Activated T-cell treated with anti-CD3 and anti-CD28 coated beads, Interleukin-2, amount 50 U/mL, for 24 hours (primary cell): ENCODE measurements at regions not wholly inside any gene's neighbourhood (a gene's known extent, or its start where the extent isn't known, plus 50 kb on each side); places are given as distances from the start of the nearest gene placed in this dataset.

Experiments
- DNase-seq: peaks from one replicate; pipeline ENCODE4 v3.0.0-alpha.2; 2020
- H3K27ac Mint-ChIP-seq: 2 replicates; pipeline ENCODE4 v1.8.0; 2020; ENCODE audit warnings: mild to moderate bottlenecking, mixed read lengths
- H3K27me3 Mint-ChIP-seq: 2 replicates; pipeline ENCODE4 v1.8.0; 2020; ENCODE audit warnings: mixed read lengths
- H3K36me3 Mint-ChIP-seq: 2 replicates; pipeline ENCODE4 v1.8.0; 2020; ENCODE audit warnings: low read depth, mixed read lengths
- H3K4me1 Mint-ChIP-seq: 2 replicates; pipeline ENCODE4 v1.8.0; 2020; ENCODE audit warnings: low read depth, mixed read lengths
- H3K4me3 Mint-ChIP-seq: 2 replicates; pipeline ENCODE4 v1.8.0; 2020; ENCODE audit warnings: mild to moderate bottlenecking, moderate library complexity, mixed read lengths
- H3K9me3 Mint-ChIP-seq: 2 replicates; pipeline ENCODE4 v1.8.0; 2020; ENCODE audit warnings: mixed read lengths

DNA sequence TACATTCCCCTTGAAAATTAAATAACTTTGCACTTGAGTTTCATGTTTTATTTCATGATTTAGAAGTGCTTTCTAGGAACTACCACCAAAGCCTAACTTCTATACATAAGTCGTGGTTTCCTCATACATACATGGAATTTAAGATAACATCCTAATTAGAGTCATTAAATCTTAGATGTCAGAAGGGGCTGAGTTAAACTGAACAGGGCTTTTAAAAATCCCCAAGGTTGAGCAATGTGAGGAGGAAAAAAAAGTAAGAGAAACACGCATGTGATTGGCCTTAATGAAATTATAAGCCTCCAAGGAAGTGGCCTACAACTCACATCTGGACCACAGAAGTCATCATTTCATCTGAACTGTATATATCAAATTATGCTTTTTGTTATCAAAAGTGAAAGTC lies 303.1 kb upstream of the SEMA6D start:
- DNase-seq = no peak
- Mint-ChIP-seq H3K9me3 (no peaks in the 10 kb centered on the region), H3K27ac (no peak overlapping the region), H3K36me3 (no peaks in the 10 kb centered on the region), H3K27me3 (no peaks in the 10 kb centered on the region), H3K4me1 (no peaks in the 10 kb centered on the region), H3K4me3 (no peak overlapping the region)

DNA sequence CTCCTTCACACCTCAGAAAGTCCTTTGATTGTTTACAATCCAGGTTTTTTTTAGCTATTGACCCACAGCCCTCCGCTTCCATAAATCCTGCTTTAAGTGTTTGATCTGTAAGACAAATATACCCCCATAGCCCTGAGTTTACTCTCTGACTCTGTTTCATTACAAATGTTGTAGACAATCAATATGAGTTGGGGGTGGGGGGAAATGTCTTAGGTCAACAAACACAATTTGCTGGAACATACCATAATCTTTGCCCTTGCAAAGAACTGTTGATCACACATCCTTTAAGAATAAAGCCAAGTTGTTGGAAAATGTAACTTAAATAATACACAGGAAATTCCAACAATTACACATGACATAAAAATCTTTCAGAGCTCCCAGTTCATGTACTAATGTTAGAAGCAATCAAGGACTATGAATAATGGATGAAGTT lies 301.8 kb upstream of the SEMA6D start:
- no peak for DNase-seq
- Mint-ChIP-seq H3K27ac (no peak overlapping the region), H3K27me3 (no peaks in the 10 kb centered on the region), H3K4me3 (no peak overlapping the region), H3K9me3 (no peaks in the 10 kb centered on the region), H3K36me3 (no peaks in the 10 kb centered on the region), H3K4me1 (no peaks in the 10 kb centered on the region)

- H3K36me3 Mint-ChIP-seq = no peaks in the 10 kb centered on the region
- no peak overlapping the region for H3K4me3 Mint-ChIP-seq
- no peak for DNase-seq
- no peak overlapping the region for H3K27ac Mint-ChIP-seq
- H3K9me3 Mint-ChIP-seq = no peaks in the 10 kb centered on the region
- no peaks in the 10 kb centered on the region for H3K4me1 Mint-ChIP-seq
- no peaks in the 10 kb centered on the region for H3K27me3 Mint-ChIP-seq
Measured at GRCh38 chr15:47422881-47423665, 294.2 kb upstream of the SEMA6D start.

DNA sequence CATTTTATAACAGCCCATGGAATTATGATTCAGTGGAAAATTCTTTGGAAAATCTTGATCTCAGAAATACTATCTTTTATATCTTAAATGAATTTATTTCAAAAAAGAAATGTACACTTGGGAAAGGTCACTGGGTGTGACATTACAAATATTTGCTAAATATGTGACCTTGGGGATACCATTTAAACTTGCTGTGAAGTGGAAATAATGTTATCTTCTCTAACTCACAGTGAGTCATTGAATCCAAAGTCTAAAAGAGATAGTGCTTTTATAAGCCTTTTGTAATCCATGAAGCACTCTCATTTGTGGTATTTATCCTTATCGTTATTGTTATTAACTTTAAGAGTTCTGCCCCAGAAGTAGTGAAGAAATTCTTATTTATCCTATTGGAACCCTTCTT lies 289.8 kb upstream of the SEMA6D start:
- no peaks in the 10 kb centered on the region for H3K4me1 Mint-ChIP-seq
- peaks cover 2% of the 10 kb centered on the region for H3K9me3 Mint-ChIP-seq
- H3K36me3 Mint-ChIP-seq = no peaks in the 10 kb centered on the region
- no peak overlapping the region for H3K4me3 Mint-ChIP-seq
- H3K27me3 Mint-ChIP-seq = no peaks in the 10 kb centered on the region
- no peak overlapping the region for H3K27ac Mint-ChIP-seq
- DNase-seq = no peak

DNA sequence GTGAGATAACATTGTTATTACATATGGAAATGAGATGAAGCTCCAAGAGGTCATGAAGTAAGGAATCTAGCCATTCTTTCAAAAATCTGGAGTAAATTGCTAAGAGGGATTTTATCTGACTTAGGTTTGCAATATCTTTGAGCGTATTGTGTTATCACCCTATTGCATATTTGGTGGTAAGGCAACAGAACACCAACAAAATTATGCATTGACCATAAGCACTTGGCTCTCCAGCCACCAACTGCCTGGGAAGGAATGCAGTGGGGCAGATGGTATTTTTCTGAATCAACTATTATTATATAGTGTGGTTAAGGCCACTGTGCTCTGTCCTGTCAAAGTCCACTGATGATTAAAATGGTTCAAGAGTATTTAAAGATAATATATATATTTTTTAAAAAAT lies 287.9 kb upstream of the SEMA6D start:
- Mint-ChIP-seq H3K27me3 (no peaks in the 10 kb centered on the region), H3K4me1 (no peaks in the 10 kb centered on the region), H3K27ac (no peak overlapping the region), H3K4me3 (no peak overlapping the region), H3K9me3 (peaks cover 2% of the 10 kb centered on the region), H3K36me3 (no peaks in the 10 kb centered on the region)
- DNase-seq = no peak

DNA sequence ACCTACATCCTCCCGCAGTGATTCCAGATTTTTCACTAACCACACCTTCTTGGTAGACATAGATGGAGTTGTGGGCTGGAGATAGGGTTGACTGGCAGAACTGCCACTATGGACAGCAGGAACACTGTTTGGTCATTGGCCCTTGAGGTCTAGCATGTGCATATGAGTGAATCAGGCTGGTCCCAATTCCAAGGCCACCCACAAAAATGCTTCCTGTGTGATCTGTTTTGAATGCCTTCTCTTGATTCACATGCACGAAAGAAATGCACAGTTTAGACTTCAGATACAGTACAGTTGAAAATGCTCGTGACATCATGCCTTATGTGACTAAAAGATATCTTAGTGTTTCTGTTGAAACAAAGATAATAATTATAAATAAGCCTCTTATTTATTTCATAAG lies 285.8 kb upstream of the SEMA6D start:
- Mint-ChIP-seq H3K27ac (no peak overlapping the region), H3K4me3 (no peak overlapping the region), H3K36me3 (no peaks in the 10 kb centered on the region), H3K4me1 (no peaks in the 10 kb centered on the region), H3K9me3 (peaks cover 2% of the 10 kb centered on the region), H3K27me3 (no peaks in the 10 kb centered on the region)
- no peak for DNase-seq

- Mint-ChIP-seq H3K36me3 (no peaks in the 10 kb centered on the region), H3K4me1 (no peaks in the 10 kb centered on the region), H3K9me3 (peaks cover 2% of the 10 kb centered on the region), H3K4me3 (no peak overlapping the region), H3K27ac (no peak overlapping the region), H3K27me3 (no peaks in the 10 kb centered on the region)
- no peak for DNase-seq
Measured at GRCh38 chr15:47432826-47433225, 284.5 kb upstream of the SEMA6D start.

DNA sequence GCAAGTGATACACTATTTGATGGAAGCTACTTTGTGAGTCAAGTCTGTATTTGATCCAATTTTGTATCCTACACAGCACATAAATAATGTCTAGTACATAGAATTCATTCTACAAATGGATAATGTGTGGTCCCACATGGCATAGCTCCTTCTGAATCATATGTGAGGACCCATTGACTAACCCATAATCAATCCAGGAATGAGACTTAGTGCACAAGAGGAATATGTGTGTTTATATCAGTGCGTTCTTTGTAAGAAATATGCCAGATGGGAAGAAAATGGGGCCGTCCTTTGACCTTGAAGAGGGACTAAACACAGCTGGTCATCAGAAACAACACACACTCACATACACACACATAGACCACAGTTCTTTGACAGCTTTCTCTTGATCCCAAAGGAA lies 282.7 kb upstream of the SEMA6D start:
- Mint-ChIP-seq H3K4me3 (no peak overlapping the region), H3K27ac (no peak overlapping the region), H3K4me1 (no peaks in the 10 kb centered on the region), H3K36me3 (no peaks in the 10 kb centered on the region), H3K9me3 (no peaks in the 10 kb centered on the region), H3K27me3 (no peaks in the 10 kb centered on the region)
- DNase-seq = no peak

DNA sequence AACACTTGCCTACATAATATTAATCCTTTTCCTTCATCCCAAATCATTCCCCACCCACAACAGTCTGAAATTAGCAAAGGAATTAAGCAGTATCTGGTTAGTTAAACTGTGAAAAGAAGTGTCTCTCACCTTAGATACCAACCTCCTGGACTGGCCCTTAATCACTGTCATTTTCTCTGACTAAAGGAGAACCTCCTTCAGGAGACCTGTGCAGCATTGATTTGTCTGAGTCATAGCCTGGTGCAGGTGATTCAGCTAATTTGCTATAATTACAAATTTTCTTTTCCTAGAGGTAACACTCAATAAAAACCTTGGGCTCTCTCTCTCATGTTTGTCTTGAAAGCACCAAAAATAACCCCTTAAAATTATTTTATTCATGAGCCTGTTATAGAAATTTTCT lies 279.8 kb upstream of the SEMA6D start:
- no peaks in the 10 kb centered on the region for H3K27me3 Mint-ChIP-seq
- no peak for DNase-seq
- H3K36me3 Mint-ChIP-seq = no peaks in the 10 kb centered on the region
- H3K27ac Mint-ChIP-seq = no peak overlapping the region
- no peaks in the 10 kb centered on the region for H3K9me3 Mint-ChIP-seq
- H3K4me1 Mint-ChIP-seq = no peaks in the 10 kb centered on the region
- no peak overlapping the region for H3K4me3 Mint-ChIP-seq

GRCh38 chr15:47439146-47440111 lies 277.9 kb upstream of the SEMA6D start:
- Mint-ChIP-seq H3K36me3 (no peaks in the 10 kb centered on the region), H3K27me3 (no peaks in the 10 kb centered on the region), H3K9me3 (no peaks in the 10 kb centered on the region), H3K4me3 (no peak overlapping the region), H3K4me1 (no peaks in the 10 kb centered on the region), H3K27ac (no peak overlapping the region)
- DNase-seq = no peak

- DNase-seq = no peak
- no peaks in the 10 kb centered on the region for H3K27me3 Mint-ChIP-seq
- H3K9me3 Mint-ChIP-seq = no peaks in the 10 kb centered on the region
- H3K36me3 Mint-ChIP-seq = no peaks in the 10 kb centered on the region
- H3K4me3 Mint-ChIP-seq = no peak overlapping the region
- H3K4me1 Mint-ChIP-seq = no peaks in the 10 kb centered on the region
- H3K27ac Mint-ChIP-seq = no peak overlapping the region
Measured at GRCh38 chr15:47442371-47442770, 274.9 kb upstream of the SEMA6D start.

DNA sequence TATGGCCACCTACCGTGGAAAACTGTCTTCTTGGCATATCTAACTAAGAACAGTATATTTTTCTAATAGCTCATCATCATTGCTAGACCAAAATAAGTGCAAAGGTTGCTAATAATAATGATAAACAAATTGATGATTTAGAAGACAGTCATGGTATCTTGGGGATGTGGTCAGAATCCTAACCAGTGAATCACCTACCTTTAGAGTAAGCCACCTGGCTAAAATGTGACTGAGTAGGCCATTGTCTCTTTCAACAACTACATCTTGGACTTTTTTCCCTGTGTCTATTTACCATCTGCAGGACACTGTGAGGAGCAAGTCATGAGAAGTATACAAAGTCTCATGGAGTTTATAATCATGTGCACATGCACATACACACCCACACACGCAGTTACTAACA lies 273.5 kb upstream of the SEMA6D start:
- Mint-ChIP-seq H3K27me3 (no peaks in the 10 kb centered on the region), H3K4me1 (no peaks in the 10 kb centered on the region), H3K4me3 (no peak overlapping the region), H3K36me3 (no peaks in the 10 kb centered on the region), H3K27ac (no peak overlapping the region), H3K9me3 (no peaks in the 10 kb centered on the region)
- no peak for DNase-seq

GRCh38 chr15:47445723-47446392 lies 271.4 kb upstream of the SEMA6D start:
- Mint-ChIP-seq H3K4me3 (no peak overlapping the region), H3K9me3 (no peaks in the 10 kb centered on the region), H3K27ac (no peak overlapping the region), H3K4me1 (no peaks in the 10 kb centered on the region), H3K27me3 (no peaks in the 10 kb centered on the region), H3K36me3 (no peaks in the 10 kb centered on the region)
- DNase-seq = no peak

GRCh38 chr15:47460795-47461573 lies 256.3 kb upstream of the SEMA6D start:
- Mint-ChIP-seq H3K27ac (no peak overlapping the region), H3K4me1 (no peaks in the 10 kb centered on the region), H3K4me3 (no peak overlapping the region), H3K27me3 (no peaks in the 10 kb centered on the region), H3K9me3 (peaks cover 3% of the 10 kb centered on the region), H3K36me3 (no peaks in the 10 kb centered on the region)
- no peak for DNase-seq
